NCI-H69 (cell line): ENCODE measurements at regions not wholly inside any gene's neighbourhood (a gene's known extent, or its start where the extent isn't known, plus 50 kb on each side); places are given as distances from the start of the nearest gene placed in this dataset.
"Not testable (repeated sequence)": the region's sequence is repeated elsewhere in the genome, so short reads cannot be mapped to it uniquely, and the experiment has no call there.

Experiments used
- DNase-seq: peaks from one replicate; lab custom pipeline; 2025; lab: John Stamatoyannopoulos, UW

DNA sequence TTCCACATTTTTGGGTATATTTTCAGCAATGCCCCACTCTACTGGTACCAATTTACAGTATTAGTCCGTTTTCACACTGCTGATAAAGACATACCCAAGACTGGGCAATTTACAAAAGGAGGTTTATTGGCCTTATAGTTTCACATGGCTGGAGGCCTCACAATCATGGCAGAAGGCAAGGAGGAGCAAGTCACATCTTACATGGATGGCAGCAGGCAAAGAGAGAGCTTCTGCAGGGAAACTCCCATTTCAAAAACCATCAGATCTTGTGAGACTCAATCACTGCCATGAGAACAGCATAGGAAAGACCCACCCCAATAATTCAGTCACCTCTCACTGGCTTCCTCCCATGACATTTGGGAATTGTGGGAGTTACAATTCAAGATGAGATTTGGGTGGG lies 722.9 kb downstream of the NTRK3 start:
- not testable (repeated sequence) for DNase-seq

DNA sequence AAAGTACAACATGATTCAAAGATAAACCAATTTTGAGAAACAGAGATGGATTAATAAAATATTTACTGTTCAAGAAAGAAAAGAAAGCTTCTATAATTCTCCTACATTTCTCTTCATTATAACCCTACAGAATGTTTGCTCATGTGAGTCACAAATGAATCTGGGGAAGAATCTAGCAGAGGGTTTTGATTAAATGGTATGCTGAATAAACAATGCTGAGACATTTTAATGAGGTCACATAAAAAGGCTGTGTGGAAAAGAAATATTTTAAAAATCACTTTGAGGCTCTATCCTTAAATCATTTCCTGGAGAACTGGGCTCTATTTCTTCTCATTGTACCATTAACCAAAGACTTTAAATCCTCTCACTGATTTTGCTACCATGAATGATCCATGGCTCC lies 727.7 kb downstream of the NTRK3 start:
- DNase-seq, result no peak

DNA sequence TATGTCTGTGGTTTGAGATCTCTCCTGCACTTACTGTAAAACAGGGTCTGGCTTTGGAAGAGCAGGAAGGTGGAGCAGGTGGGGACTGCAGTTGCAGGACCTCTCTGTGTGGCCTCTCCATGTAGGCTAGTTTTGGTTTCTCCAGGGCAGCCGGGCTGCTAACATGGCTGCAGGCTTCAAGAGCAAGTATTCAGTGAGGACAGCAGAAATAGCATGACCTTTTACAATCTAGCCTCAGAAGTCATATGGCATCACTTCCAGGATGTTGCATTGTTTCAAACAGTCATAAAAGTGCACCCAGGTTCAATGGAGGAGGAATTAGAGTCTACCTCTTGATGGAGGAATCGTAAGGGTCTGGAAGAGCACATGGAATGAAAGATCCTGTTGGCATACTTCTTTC lies 728.7 kb downstream of the NTRK3 start:
- DNase-seq, result no peak

DNA sequence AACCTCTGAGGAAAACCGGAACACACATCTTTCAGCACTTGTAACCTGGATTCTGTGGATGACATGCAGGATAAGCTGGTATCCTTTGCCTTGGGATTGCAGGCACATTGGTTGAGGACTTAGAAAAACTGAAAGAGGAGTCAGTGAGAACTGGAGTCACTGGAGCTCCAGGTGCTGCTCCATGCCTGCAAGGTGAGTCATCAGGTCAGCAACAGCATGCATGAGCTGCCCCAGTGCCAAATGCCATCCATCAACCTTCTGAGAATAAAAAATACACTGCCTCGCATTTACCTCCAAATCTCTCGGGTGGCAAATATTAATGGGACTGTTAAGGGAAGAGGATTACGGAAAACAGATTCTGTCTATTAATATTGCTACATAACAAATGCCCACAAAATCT lies 729.1 kb downstream of the NTRK3 start:
- DNase-seq, result no peak

DNA sequence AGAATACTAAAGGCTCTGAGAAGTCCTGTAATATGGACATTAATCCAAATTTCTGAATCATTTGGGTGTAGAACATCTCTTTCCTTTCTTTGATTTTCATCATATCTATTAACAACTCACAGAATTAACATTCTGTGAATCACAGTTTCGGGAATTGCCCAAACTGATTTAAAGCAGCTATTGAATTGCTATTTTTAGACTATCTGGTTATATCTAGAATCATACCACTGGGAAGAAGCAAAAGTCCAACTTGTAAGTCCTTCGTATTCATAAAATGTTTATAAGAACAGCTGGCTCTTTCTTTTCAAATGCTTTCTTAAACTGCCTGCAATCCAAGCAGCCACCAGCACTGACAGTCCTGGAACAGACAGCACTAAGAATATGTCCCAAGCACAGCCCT lies 733.0 kb downstream of the NTRK3 start:
- DNase-seq, result no peak

DNA sequence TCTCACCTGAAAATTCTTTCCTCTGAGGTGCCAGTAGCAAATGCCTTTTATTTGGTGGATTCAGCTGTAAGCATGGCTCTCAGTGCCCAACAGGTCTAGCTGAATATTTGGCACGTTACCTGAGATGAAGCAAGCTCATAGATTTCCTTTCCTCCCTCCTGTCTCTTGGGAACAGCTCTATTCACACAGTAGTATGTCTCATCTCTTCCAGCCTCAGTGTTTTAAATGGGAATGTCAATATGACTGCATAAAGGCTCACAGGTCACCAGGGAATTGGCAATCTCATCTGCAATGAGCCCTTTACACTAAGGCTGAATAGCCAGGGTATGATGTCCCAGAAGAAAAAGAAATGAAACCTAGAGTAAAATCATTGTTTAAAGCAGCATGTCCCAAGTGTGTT lies 733.5 kb downstream of the NTRK3 start:
- no peak for DNase-seq

DNA sequence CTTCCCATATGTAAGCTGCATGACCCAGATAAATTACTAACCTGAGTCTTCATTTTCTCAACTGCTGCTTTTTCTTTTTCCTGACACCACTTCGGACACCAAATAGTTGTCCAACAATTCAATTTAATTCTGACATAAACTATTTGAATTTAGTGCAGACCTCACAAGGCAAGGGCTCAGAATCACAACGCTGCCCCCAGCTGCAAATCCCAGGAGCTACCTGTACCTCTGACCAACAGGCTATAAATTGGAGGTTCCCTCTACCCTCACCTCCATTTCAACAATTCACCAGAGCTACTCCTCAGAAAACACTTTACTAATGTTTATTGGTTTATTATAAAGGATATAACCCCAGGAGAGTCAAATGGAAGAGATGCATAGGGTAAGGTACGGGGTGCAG lies 737.6 kb downstream of the NTRK3 start:
- no peak for DNase-seq

DNA sequence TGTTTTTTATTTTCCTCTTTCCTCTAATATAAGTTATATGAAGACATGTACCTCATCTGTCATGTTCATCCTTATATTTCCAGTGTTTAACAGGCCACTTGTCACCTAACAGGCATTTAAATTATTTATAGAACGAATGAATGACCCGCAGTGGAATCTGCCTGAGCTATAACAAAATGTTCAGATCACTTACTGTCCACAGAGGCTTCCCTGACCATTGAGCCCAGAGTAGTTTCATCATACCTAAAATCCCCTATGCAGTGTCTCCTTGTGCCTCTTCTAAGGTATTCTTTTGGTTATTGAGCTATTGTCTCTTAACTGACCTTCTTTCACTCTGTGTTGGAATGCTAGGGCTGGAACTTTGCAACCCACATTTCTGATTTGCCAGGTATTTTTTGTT lies 748.5 kb downstream of the NTRK3 start:
- no peak for DNase-seq

DNA sequence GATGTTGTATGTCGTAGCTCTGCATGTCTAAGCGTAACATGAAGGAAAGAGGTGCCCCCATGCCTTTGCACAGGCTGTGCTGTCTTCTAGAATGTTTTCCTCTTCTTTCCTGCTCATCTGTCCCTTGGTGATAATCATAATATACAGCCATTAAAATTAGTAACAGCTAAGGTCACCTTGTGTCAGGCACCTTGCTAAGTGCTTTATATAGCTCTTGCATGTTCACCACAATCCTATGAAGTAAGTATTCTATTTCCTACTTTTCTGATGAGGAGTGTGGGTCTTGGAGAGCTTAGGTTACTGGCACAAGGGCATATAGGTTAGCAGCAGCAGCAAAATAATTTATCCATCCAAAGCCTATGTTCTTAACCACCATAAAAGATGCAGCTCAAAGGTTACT lies 754.4 kb downstream of the NTRK3 start:
- no peak for DNase-seq

DNA sequence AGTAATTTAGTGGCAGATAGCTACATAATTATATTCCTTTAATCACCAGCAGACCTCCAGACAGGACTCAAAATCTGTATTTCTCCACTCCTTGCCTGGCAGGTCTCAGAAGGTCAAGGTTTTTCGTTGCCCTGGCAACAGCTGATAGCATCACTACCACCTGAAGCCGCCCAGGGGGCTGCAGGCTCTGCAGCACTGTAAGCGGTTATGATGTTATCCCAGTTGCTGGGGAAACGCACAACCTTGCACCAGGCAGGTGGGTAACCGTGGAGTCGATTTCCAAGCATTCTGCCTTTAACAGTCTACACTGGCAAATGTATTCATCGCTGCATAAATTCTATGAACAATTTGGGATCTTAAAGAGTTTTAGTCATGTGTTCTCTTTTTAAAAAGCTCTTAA lies 756.3 kb downstream of the NTRK3 start:
- DNase-seq, result no peak

DNA sequence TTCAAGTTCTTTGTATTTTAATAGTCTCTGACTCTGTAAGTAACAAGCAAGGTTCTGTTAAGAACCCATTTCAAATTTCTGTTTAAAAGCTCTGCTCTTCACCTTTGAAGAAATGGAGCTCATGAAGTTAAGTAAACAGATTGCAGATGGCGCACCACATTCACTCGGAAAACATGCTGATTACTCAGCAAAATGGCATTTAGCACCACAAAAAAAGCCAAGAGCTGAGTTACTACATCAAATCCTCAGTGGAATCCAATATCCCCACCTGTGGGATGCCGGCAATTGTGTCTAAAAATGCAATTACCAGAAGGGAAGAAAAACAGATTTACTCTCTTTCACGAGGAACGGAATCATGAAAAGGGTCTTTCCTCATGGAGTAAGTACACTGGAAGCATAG lies 758.0 kb downstream of the NTRK3 start:
- no peak for DNase-seq

DNA sequence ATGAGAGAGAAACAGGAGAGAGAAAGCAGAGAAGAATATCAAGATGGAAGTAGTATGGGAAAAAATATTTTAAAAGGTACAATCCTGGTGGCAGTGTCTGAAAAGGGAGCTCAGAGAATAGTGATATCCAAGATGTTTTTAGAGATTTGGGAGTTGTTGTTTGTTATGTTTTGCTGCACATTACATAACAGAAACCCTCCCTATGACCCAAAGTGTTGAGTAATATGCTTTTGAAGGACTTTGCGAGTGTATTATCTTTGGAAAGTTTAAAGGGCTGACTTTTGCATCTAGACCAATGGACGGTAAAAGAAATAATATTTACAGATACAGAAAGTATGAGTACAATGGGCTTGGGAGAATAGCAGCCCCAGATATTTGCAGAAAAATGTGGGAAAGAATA lies 759.7 kb downstream of the NTRK3 start:
- no peak for DNase-seq

DNA sequence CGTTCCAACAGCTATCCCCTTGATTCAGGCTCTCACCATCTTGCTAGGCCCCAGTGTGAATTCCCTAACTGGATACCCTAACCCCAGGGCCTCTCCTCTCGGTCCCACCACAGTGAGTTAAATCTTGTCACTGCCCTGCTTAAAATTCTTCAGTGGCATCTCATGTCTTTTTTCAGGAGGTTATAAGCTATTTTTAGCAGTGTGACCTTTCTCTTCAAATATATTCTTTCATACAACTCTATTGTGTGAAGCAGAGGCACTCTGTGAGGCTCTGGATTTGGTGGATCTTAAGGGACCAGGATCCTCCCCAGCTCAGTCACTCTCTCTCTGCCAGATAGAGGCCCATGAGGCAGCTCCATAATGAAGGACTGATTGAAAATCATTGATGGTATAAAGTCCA lies 760.4 kb downstream of the NTRK3 start:
- no peak for DNase-seq

DNA sequence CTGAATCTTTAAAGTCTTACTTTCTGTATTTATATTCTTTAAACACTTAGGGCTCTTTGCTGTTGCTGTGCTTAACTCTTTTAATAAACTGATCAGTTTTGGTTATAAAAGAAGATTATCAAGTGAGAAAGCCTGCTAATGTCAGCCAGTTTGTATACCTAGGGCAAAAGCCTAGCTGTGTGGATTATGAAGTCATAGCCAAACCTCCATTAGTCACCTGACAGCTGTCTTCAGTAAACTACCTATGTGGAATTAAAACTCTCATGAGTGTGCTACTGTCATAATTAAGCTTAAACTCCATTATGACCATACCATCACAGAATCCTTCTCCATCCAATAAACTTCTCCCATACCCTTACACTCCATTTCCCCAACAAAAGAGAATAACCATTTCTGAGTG lies 762.7 kb downstream of the NTRK3 start:
- no peak for DNase-seq

DNA sequence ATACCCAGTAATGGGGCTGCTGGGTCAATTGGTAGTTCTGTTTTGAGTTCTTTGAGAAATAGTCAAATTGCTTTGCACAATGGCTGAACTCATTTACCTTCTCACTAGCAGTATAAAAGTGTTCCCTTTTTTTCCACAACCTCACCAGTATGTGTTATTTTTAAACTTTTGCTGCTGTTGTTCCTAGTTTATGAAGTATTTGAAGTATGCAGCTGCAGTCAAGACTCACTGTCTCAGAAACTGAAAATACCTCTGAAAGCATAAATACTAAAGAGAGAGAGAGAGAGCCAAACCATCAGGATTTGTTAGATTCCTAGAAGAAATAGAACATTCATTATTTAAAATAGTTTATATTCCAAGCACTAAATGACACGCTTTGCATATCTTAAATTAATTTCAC lies 764.2 kb downstream of the NTRK3 start:
- no peak for DNase-seq

DNA sequence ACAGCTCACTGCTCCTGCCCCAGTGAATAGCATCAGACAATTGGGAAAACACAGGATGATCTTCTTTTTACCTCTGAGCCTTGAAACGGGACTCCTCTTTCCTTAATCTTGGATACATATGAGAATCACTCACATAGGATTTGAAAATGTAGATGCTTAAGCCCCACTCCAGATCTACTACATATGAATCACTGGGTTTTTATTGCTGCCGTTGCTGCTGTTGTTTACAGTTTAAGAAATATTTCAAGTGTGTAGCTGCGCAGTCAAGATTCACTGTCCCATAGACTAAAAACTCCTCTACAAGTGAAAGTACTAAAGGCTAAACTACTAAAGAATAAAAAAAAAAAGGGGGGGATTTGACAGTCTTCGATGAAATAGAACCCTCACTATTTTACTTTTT lies 765.9 kb downstream of the NTRK3 start:
- DNase-seq, result no peak

DNA sequence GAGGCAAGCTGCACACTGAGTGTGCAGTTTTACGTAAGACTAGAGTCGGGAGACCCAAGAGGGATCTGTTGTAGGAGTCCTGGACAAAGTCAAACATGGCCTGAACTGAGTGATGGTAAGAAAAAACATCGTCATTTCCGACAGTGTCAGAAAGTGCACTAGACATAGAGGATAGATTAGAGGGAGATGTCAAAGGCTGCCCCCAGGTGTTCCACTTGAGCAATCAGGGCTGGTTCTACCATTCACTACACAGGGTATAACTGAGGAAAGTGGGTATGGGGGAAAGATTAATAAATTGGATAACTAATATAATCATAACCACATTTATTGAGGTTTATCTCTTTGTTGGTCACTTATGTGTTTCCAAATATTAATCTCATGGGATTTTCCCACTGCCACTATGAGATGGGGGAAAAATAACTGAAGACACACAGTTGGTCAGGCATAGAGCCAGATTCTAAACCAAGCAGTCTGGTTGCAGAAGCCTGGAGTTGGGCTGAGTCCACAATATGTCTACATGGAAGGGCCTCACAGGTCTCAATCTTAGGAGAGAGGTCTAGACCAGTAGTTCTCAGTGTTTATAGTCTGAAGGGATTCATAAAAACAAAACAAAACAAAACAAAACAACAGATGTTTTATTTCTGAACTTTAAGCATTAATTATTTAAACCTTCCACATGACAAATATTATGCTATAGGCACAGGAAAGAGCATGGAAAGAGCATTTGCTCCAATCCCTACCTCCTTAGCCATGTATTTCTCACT lies 766.5 kb downstream of the NTRK3 start:
- no peak for DNase-seq

DNA sequence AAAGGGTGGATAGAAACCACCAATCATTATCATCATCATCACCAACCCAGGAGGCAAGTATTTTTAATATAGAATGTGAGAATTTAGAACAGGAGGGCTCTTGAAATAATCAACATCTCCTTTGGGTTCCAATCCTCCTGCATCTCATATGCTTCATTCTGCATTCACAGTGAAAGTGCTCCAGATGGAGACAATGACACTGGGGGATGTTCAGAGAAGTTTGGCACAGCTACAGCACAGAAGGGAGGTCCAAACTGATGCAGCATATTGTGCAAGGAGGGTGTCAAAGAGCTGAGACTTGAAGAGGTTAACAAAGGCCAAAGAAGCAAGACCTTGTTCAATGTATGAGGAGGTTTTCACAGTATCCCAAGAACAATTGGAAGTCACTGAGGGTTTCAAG lies 767.1 kb downstream of the NTRK3 start:
- DNase-seq, result no peak

DNA sequence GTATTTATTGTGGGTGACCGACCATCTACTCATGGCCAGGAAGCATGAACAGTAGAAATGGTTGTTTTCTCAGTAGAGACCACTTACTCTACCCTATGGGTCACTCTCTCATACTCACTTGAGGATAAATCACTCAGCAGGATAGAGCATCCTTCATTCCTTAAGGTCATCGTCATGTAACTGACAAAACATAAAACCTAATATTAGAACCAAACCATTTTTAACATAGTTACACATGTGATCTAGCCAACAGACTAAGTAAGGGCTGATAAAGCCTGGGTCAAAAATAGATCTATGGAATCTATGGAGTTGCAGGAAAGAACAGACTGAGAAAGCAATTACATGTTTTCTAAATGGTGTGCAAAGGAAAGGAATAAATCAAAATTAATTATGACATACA lies 769.1 kb downstream of the NTRK3 start:
- DNase-seq, result no peak

DNA sequence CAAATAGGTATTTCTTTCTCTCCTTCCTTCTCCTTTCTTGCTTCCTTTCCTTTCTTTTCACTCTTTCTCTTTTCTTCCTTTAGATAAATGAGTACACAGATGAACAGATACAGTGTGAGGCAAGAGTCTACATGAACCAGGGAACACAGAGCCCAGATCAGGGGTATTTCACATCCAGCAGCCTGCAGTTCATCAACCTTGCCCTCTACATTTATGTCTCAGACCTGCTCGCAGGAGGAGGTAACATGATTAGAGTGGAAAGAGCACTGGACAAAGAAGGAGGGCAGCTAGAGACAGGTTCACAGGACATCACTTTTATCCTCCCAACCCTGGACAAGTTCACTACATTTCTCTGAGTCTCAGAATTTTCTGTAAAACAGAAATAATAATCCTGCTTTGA lies 773.1 kb downstream of the NTRK3 start:
- no peak for DNase-seq

DNA sequence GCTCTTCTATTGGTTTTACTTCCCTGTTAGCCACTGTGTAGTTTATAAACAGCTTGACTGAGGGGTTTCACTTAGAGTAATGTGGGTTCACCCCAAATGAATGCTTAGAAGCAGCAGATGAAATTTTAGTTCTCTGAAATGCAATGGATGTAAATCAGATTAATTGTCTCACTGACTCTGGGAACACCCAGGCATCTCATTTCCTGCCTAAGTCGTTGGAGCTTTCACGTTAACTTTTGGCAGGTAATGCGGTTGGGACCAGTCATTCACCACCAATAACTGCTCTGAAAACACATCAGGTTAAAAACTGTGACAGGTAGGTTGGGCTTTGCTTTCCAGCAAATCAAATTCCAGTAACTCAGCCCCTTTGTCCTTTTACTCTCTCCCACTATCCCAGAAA lies 775.4 kb downstream of the NTRK3 start:
- DNase-seq, result no peak

DNA sequence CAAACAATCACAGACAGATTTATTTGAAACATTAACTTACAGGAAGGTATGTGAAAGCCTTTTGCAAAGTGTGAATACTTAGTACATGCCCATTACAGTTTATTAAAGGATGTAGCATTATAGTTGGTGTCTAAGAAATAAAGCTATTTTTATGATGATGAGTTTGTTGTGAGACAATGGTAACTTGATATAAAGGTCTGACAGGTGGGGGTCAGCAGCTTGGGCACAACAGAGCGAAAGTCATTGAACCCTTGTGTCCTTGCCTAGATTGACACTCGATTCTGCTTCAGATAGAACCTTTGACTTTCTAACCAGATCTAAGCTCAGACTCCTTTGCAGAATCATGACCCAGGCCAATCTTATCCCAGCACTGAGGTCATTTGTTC lies 777.9 kb downstream of the NTRK3 start:
- no peak for DNase-seq

DNA sequence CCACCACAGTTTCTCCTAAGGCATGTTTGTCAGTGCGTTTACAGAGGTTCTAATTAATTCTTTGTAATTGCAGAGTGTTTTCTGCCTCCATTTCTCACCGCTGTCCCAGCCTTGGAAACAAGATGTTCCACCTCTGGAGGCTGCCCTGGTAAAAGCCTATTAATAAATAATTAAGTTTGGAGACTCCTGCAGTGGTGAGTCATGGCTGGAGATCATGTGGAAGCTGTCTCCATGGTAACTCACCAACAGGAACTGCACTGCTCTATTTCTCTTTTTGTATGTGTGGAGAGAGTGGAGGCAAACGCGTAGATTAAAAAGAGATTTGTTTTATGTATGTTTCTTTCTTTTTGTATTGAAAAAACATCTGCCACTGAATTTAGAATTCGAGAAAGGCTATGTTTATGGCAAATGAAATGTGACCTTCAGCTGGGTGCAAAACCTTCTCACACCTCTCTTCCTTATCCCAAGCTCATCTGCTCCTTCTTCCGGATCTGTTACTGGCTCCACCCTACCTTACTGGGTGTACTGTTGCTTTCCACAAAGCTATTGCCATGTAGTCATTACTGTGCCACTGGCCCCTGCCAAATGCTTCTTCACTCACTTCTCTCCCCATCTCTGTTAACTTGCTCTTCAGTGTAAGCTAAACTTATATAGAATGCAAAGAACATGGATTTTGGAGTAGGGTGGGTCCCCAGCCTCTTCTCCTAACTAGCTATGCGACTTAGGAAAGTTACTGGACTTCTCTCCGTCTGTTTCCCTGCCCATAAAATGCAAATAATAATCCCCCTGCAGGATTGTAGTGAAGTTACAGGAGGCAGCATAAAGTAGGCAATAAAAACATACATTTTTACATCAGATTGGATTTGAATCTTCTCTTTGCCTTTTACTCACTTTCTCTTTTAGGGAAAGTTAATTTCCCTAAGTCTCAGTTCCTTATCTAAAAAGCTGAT lies 778.5 kb downstream of the NTRK3 start:
- peak; percentile 0 for DNase-seq

DNA sequence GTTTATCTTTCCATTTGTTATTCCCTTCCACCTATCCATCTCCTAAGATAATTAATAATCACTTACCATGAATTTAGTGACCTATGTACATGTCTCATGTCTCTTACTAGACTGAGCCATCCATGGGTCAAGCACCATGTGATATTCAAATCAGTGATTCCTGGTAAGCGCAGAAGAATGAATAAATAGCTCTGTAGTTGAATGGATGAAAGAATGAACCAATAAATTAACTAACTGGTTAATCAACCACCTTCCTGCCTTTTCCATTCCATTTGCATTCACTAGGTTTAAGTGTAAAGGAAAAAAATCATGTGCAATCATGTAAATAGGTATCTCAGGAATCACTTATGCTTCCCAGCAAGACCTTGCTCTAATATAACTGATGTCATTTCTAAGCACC lies 779.5 kb downstream of the NTRK3 start:
- no peak for DNase-seq
